DND-41 (cell line): ENCODE measurements at regions not wholly inside any gene's neighbourhood (a gene's known extent, or its start where the extent isn't known, plus 50 kb on each side); places are given as distances from the start of the nearest gene placed in this dataset.
"Not testable (repeated sequence)": the region's sequence is repeated elsewhere in the genome, so short reads cannot be mapped to it uniquely, and the experiment has no call there.

Source experiments
- ATAC-seq: fragments of 200-7000 bp; cut with Tn5 transposase; 3 replicates; pipeline ENCODE4 v1.9.1; 2021; ENCODE audit warnings: low read depth; ENCODE audit not compliant: insufficient read depth
- DNase-seq: peaks from one replicate; pipeline ENCODE4 v3.0.0-alpha.2; 2020
- H2AFZ ChIP-seq: 2 replicates; pipeline ENCODE4 v1.6.0; 2012; ENCODE audit warnings: low read depth, low read length
- H3K27ac ChIP-seq: 2 replicates; pipeline ENCODE4 v1.5.1; 2012; ENCODE audit warnings: low read length, inconsistent platforms
- H3K27me3 ChIP-seq: fragments of 200-600 bp; sonication (generic); 2 replicates; pipeline ENCODE4 v1.6.0; 2012; ENCODE audit warnings: low read length, mild to moderate bottlenecking, inconsistent platforms; ENCODE audit not compliant: insufficient read depth, poor library complexity
- H3K36me3 ChIP-seq: 2 replicates; pipeline ENCODE4 v1.5.1; 2012; ENCODE audit warnings: low read length, inconsistent platforms; ENCODE audit not compliant: insufficient read depth
- H3K4me1 ChIP-seq: 2 replicates; pipeline ENCODE4 v1.5.1; 2012; ENCODE audit warnings: mild to moderate bottlenecking, low read length; ENCODE audit not compliant: insufficient read depth
- H3K4me2 ChIP-seq: 2 replicates; pipeline ENCODE4 v1.6.0; 2012; ENCODE audit warnings: mild to moderate bottlenecking, moderate library complexity, low read length, inconsistent platforms; ENCODE audit not compliant: insufficient read depth
- H3K4me3 ChIP-seq, 2 experiments: fragments of 200-600 bp in 1 of 2; shearing (Covaris generic) in 1 of 2; 2 replicates each; pipeline ENCODE4 v1.5.1; 2012 to 2016; ENCODE audit warnings: inconsistent platforms in 2 of 2, low read length in 2 of 2, mild to moderate bottlenecking in 2 of 2, low read depth in 1 of 2, moderate library complexity in 1 of 2
- H3K79me2 ChIP-seq: 2 replicates; pipeline ENCODE4 v1.6.0; 2012; ENCODE audit warnings: low read length, inconsistent platforms; ENCODE audit not compliant: insufficient read depth
- H3K9ac ChIP-seq: 2 replicates; pipeline ENCODE4 v1.6.0; 2012; ENCODE audit warnings: low read depth, mild to moderate bottlenecking, inconsistent platforms, low read length, moderate library complexity
- H3K9me3 ChIP-seq: 2 replicates; pipeline ENCODE4 v1.5.1; 2012; ENCODE audit warnings: low read length, moderate library complexity, mild to moderate bottlenecking, inconsistent platforms; ENCODE audit not compliant: insufficient read depth, severe bottlenecking
- H4K20me1 ChIP-seq: 2 replicates; pipeline ENCODE4 v1.6.0; 2012; ENCODE audit warnings: low read length; ENCODE audit not compliant: insufficient read depth
- CTCF ChIP-seq: IDR thresholded peaks from 2 replicates; pipeline ENCODE4 v1.5.1; 2012; ENCODE audit warnings: borderline replicate concordance, low read length, moderate library complexity, mild to moderate bottlenecking; ENCODE audit not compliant: poor library complexity, severe bottlenecking; ENCODE audit errors: extremely low read depth
- EZH2 ChIP-seq: IDR thresholded peaks from 3 replicates; pipeline ENCODE4 v1.6.1; 2012; ENCODE audit warnings: borderline replicate concordance, low read depth, mild to moderate bottlenecking, moderate library complexity, low read length, inconsistent platforms; ENCODE audit not compliant: severe bottlenecking

GRCh38 chr5:90095292-90096060 is 314.1 kb downstream of the CETN3 start:
- Histone ChIP-seq H3K36me3 (no peaks in the 10 kb centered on the region), H3K9me3 (no peaks in the 10 kb centered on the region), H2AFZ (no peak overlapping the region), H3K4me3 (no peak overlapping the region), H3K4me2 (no peak overlapping the region), H3K79me2 (no peaks in the 10 kb centered on the region), H3K4me1 (no peaks in the 10 kb centered on the region), H3K27ac (no peak overlapping the region), H3K27me3 (no peaks in the 10 kb centered on the region), H4K20me1 (no peaks in the 10 kb centered on the region), H3K9ac (no peak overlapping the region)
- ATAC-seq (no peak), DNase-seq (no peak)
- no peak for TF ChIP-seq EZH2

GRCh38 chr5:90093751-90094485 is 315.6 kb downstream of the CETN3 start:
- no peak for DNase-seq
- Histone ChIP-seq H3K9ac (no peak overlapping the region), H3K4me2 (no peak overlapping the region), H3K36me3 (no peaks in the 10 kb centered on the region), H3K4me3 (no peak overlapping the region), H3K4me1 (no peaks in the 10 kb centered on the region), H2AFZ (no peak overlapping the region), H3K27ac (no peak overlapping the region), H4K20me1 (no peaks in the 10 kb centered on the region), H3K9me3 (no peaks in the 10 kb centered on the region), H3K27me3 (no peaks in the 10 kb centered on the region), H3K79me2 (no peaks in the 10 kb centered on the region)
- TF ChIP-seq EZH2, result no peak
- TF ChIP-seq CTCF, result no peak
- ATAC-seq, result no peak

GRCh38 chr5:90092734-90093133 is 316.8 kb downstream of the CETN3 start:
- H3K4me2 ChIP-seq, result no peak overlapping the region
- no peak for ATAC-seq
- TF ChIP-seq EZH2 (no peak), CTCF (no peak)

GRCh38 chr5:90084342-90084741 is 325.2 kb downstream of the CETN3 start:
- Histone ChIP-seq H3K79me2 (no peaks in the 10 kb centered on the region), H3K4me1 (no peaks in the 10 kb centered on the region), H3K9ac (no peak overlapping the region), H3K4me3 (no peak overlapping the region), H3K36me3 (no peaks in the 10 kb centered on the region), H3K9me3 (no peaks in the 10 kb centered on the region), H4K20me1 (no peaks in the 10 kb centered on the region), H3K4me2 (no peak overlapping the region), H2AFZ (no peak overlapping the region), H3K27ac (no peak overlapping the region), H3K27me3 (no peaks in the 10 kb centered on the region)
- TF ChIP-seq CTCF (no peak), EZH2 (no peak)
- no peak for ATAC-seq
- DNase-seq, result no peak

More at GRCh38 chr5:90092734-90093133, 316.8 kb downstream of the CETN3 start:
- no peak for DNase-seq
- Histone ChIP-seq H3K36me3 (no peaks in the 10 kb centered on the region), H3K27me3 (no peaks in the 10 kb centered on the region), H3K4me3 (no peak overlapping the region), H3K9me3 (no peaks in the 10 kb centered on the region), H4K20me1 (no peaks in the 10 kb centered on the region), H3K79me2 (no peaks in the 10 kb centered on the region), H3K9ac (no peak overlapping the region), H3K27ac (no peak overlapping the region), H3K4me1 (no peaks in the 10 kb centered on the region), H2AFZ (no peak overlapping the region)

GRCh38 chr5:90073026-90073570 is 336.5 kb downstream of the CETN3 start:
- not testable (repeated sequence) for H3K27me3 ChIP-seq, H3K9me3 ChIP-seq, ATAC-seq, H3K4me1 ChIP-seq, H3K4me3 ChIP-seq, H3K27ac ChIP-seq, H2AFZ ChIP-seq, H3K36me3 ChIP-seq, H3K4me2 ChIP-seq, H3K9ac ChIP-seq, DNase-seq, H3K79me2 ChIP-seq, H4K20me1 ChIP-seq
